HTR-8/SVneo (cell line): ENCODE measurements at regions not wholly inside any gene's neighbourhood (a gene's known extent, or its start where the extent isn't known, plus 50 kb on each side); places are given as distances from the start of the nearest gene placed in this dataset.

Experiments used
- DNase-seq: peaks from one replicate; pipeline ENCODE4 v3.0.0; 2011; ENCODE audit warnings: low spot score, mixed read lengths; ENCODE audit not compliant: insufficient read length
- FAIRE-seq: peaks from 2 replicates; lab custom pipeline; 2011; peaks lifted over from hg19 to GRCh38; lab: Jason Lieb, UNC

- FAIRE-seq, result no peak
- DNase-seq, result no peak
Measured at GRCh38 chr11:106322106-106322505, 244.6 kb downstream of the AASDHPPT start.

GRCh38 chr11:106326087-106326486 lies 248.6 kb downstream of the AASDHPPT start:
- FAIRE-seq (no peak), DNase-seq (no peak)

- DNase-seq (no peak), FAIRE-seq (no peak)
Measured at GRCh38 chr11:106327134-106327533, 249.7 kb downstream of the AASDHPPT start.

- DNase-seq (no peak), FAIRE-seq (no peak)
Measured at GRCh38 chr11:106327637-106328036, 250.2 kb downstream of the AASDHPPT start.

- FAIRE-seq (no peak), DNase-seq (no peak)
Measured at GRCh38 chr11:106329273-106330018, 252.0 kb downstream of the AASDHPPT start.

- DNase-seq (no peak), FAIRE-seq (no peak)
Measured at GRCh38 chr11:106331176-106331575, 253.7 kb downstream of the AASDHPPT start.

- FAIRE-seq (no peak), DNase-seq (no peak)
Measured at GRCh38 chr11:106333678-106334077, 256.2 kb downstream of the AASDHPPT start.

- DNase-seq, result no peak
- FAIRE-seq, result peak; percentile 4
Measured at GRCh38 chr11:106344394-106344793, 266.9 kb downstream of the AASDHPPT start.

- FAIRE-seq (no peak), DNase-seq (no peak)
Measured at GRCh38 chr11:106344966-106345365, 267.5 kb downstream of the AASDHPPT start.

- no peak for FAIRE-seq
Measured at GRCh38 chr11:106353031-106353430, 275.6 kb downstream of the AASDHPPT start.

GRCh38 chr11:106369224-106369623 lies 291.8 kb downstream of the AASDHPPT start:
- DNase-seq (no peak), FAIRE-seq (no peak)

More at GRCh38 chr11:106353031-106353430, 275.6 kb downstream of the AASDHPPT start:
- DNase-seq, result no peak

- DNase-seq (no peak), FAIRE-seq (no peak)
Measured at GRCh38 chr11:106378513-106379179, 301.2 kb downstream of the AASDHPPT start.

- DNase-seq, result no peak
Measured at GRCh38 chr11:106379265-106379664, 301.8 kb downstream of the AASDHPPT start.

GRCh38 chr11:106379712-106380111 lies 302.2 kb downstream of the AASDHPPT start:
- DNase-seq, result no peak
- no peak for FAIRE-seq

More at GRCh38 chr11:106379265-106379664, 301.8 kb downstream of the AASDHPPT start:
- FAIRE-seq, result no peak

GRCh38 chr11:106381895-106382294 lies 304.4 kb downstream of the AASDHPPT start:
- FAIRE-seq, result no peak
- peak; percentile 35 for DNase-seq

- no peak for FAIRE-seq
- DNase-seq, result no peak
Measured at GRCh38 chr11:106384429-106384828, 307.0 kb downstream of the AASDHPPT start.

- no peak for FAIRE-seq
Measured at GRCh38 chr11:106386519-106386918, 309.1 kb downstream of the AASDHPPT start.

GRCh38 chr11:106389101-106389500 lies 311.6 kb downstream of the AASDHPPT start:
- FAIRE-seq (peak; percentile 75), DNase-seq (no peak)

More at GRCh38 chr11:106386519-106386918, 309.1 kb downstream of the AASDHPPT start:
- DNase-seq, result no peak

GRCh38 chr11:106390078-106390477 lies 312.6 kb downstream of the AASDHPPT start:
- DNase-seq (no peak), FAIRE-seq (no peak)

- FAIRE-seq (no peak), DNase-seq (no peak)
Measured at GRCh38 chr11:106391771-106392420, 314.4 kb downstream of the AASDHPPT start.
